ENCODE measurements at regions not wholly inside any gene's neighbourhood (a gene's known extent, or its start where the extent isn't known, plus 50 kb on each side); places are given as distances from the start of the nearest gene placed in this dataset.

DNA sequence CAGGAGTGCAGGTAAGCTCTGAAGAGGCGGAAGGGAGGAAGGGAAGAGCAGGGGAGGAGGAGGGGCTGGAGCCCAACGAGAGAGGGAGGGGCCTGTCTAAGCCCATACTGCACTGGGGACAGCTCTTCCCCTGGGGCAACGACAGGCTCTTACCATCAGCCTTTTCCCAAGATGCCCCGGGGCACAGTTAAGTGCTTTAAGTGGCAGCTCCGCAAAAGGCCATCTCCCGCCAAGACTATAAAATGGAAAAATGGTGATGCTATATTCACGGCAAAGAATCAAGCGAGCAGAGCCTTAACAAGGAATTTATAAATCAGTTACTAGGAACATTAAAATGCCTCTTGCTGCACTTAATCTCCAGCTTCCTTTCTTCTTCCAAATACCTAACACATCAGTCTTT lies 110.2 kb upstream of the NLRP1 start:
- peak; percentile 35 for DNase-seq (ENCODE audit: low read depth)

- no peak for DNase-seq (ENCODE audit: low read depth)
Measured at GRCh38 chr17:5695480-5695879, 111.2 kb upstream of the NLRP1 start.

- DNase-seq (ENCODE audit: low read depth): no peak
Measured at GRCh38 chr17:5698959-5699358, 114.7 kb upstream of the NLRP1 start.

- no peak for DNase-seq (ENCODE audit: low read depth)
Measured at GRCh38 chr17:5699814-5700213, 115.5 kb upstream of the NLRP1 start.

DNA sequence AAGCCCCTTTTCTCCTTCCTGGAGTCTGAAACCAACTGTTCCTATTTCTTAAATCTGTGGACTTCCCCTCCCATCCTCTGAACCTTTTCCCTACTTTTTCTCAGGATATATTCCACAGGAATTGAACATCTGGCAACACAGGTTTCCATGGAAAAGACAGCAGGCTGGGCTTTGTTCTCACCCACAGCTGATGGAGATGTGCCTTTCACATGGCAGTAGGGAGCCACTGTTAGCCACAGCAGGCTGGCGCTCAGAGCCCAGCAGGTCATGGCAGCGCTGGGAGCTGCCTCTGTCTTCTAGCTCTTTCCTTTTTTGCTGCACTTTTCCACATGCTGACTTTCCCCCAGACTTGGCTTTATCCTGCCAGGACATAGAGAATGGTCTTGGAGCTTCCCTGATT lies 116.4 kb upstream of the NLRP1 start:
- DNase-seq (ENCODE audit: low read depth): no peak

DNA sequence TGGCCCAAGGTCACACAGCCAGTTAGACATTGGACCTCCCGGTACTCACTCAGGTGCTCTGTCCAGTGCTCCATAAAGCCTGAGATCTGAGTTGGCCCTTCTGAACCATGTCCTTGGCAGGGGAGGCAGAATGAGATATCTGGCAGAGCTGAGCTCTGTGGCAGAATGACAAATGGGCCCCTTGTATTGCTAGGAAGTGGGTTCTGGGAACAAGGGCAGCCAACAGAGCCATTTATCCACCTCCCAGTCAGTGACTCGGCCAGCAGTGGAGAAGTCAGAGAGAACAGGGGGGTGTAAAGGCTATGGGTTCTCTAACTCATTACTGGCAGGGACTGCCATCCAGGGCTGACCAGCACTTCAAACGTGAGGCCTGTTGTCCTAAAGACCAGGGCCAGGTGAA lies 117.1 kb upstream of the NLRP1 start:
- DNase-seq (ENCODE audit: low read depth): no peak

- no peak for DNase-seq (ENCODE audit: low read depth)
Measured at GRCh38 chr17:5702951-5703510, 118.7 kb upstream of the NLRP1 start.

DNA sequence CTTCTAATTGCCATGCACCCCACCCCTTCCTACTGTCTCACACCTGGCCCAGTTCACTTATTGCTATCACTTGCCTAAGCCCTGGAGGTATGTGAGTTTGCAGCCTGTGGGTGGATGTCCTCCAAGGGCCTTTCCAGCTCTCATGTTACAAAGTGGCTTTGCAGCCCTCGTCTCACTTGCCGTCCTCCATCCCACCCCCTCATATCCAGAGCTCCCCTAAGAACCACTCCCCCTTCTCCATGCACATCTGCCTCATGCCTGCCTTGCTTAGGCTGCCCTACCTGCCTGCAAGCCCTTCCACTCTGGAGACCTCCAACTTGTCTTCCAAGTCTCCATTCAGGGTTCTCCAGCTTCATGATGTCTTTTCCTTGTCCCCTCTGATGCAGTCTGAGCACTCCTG lies 119.4 kb upstream of the NLRP1 start:
- DNase-seq (ENCODE audit: low read depth): no peak

DNA sequence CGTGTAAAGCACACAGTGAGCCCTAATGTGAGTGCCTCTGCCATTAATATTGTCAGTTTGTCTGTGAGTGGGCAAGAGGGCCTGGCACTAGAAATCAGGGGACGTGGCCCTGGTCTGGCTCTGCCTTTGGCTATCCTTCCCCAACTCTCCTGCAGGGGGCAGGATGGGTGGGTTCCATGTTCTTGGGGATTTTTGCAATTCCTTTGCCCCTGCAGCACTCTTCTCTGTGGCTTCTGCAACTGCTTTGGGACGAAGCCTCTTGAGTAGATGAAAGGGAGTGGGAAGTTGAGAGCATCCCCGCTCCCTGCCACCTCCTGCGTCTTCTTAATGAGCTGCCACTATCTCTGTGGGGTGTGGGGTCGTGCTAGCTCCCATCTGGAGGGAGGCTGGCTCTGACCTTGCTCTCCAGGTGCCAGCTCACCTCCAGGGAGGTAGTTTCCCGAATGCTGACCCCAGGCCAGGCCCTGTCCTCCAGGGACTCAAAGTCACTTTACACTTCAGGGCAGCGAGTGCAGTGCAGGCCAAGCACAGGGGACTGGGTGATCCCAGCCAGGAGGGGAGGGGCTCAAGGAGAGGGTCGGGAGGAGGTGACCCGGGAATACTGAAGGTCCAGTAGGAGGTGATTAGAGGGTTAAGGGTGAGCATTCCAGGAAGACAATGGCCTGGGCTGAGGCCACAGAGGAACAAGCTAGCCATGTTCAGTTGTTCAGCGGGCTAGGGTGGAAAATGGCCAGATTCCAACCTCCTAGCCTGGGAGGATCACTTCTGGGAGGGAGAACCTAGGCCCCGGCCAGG lies 121.0 kb upstream of the NLRP1 start:
- peak; percentile 44 for DNase-seq (ENCODE audit: low read depth)

DNA sequence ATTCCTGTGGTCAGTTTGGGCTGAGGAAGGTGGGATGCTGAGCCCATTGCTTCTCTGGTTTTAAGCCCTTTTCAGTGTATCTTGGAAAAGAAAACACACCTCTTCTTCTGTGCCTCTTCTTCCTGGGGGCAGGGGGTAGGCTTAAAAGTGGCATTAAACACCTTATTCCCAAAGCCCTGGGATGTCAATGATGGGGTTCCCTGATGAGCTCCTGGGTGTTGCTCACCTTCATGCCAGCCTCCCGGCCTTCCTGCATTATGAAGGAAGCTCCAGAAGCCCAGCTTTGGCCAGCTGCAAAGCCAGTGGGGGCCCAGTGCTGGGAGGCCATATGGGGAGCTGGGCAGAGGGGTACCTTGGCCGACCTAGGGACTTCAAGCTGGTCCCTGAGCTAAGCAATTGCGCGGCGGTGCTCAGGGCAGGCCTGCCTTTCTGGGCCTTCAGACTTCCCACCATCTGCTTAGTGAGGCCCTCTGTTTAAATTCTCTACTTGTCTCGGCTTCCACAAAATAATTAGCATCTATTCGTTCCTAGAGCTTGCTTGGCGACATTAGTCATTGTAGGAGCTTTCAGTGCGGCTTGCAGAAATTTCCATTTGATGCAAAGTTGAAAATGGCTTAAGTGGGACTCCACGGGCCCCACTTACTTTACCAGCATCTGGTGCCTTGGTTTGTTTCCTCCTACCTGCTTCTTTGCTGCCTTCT lies 121.7 kb upstream of the NLRP1 start:
- no peak for DNase-seq (ENCODE audit: low read depth)

DNA sequence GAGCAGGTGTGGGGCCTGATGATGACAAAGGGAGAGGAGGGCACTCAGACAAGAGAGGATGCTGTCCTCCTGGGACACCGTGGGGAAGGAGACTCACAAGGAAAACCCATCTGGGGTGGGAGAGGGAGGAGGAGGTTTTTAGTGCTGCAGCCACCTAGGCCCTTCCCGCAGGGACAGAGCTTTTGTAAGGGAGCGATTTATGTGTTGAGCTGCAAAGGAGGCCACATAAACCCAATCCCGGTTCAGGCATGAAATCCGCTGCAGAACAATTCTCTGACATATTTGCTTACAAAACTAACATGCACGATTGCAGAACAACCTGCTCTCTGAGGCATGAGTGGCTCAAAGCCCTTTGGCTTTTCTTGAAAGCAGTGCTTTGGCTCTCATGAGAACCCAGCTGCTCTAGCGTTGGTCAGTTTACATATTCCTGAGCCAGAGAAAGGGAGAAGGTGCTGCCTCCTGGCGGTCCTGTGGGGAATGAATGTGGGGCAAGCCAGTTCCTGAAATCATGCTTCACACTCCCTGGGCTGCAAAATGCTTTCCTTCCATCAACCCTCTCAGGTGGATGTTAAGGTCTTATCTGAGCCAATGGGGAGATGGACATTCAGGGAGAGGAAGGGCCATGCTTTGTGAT lies 122.4 kb upstream of the NLRP1 start:
- DNase-seq (ENCODE audit: low read depth): peak; percentile 68

DNA sequence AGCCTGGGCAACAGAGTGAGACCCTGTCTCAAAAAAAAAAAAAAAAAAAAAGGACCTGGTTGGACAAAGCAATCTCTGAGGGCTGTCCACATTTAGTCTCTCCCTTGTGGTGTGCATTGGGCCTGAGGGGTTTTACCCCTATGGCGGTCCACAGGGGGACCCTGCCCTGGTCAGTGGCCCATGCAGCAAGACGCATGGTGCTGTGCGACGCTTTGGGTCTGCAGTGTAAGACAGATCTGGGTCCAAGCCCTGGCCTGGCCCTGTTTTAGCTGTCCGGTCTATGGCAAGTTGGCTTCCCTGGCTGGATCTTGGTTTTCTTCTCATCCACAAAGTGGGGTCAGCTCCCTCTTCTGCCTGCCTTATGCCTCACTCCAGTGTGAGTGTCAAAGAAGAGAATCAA lies 123.2 kb upstream of the NLRP1 start:
- DNase-seq (ENCODE audit: low read depth): no peak

DNA sequence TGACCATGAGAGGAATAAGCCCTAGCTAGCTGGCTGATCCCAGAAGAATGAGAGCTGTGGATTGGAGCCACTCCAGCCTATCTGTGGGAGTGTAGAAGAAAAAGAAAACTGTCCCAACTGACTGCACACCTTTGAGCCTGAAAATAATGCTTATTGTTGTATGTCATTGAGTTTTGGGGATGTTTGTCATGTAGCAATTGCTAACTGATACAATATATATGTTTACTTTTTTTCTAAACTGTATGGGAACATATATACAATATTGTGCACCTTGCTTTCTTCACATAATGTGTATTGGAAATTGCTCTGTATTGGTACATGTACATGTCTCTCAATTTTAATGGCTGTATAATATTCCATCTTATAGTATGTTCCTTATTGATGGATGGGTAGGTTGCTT lies 124.0 kb upstream of the NLRP1 start:
- no peak for DNase-seq (ENCODE audit: low read depth)

- no peak for DNase-seq (ENCODE audit: low read depth)
Measured at GRCh38 chr17:5711344-5711743, 127.0 kb upstream of the NLRP1 start.

DNA sequence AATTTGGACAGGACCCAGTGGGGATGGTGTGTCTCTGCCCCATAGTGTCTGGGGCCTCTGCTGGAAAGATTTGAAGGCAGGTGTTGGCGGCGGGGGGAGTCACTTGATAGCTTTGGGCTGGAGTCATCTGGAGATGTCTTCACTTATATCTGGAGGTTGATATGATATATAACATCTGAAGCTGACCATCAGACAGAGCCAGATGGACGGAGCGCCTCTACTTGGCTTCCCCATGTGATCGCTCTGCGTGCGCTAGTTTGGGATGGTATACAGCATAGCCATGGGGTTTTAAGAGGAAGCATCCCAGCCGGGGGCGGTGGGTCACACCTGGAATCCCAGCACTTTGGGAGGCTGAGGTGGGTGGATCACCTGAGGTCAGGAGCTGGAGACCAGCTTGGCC lies 130.7 kb upstream of the NLRP1 start:
- DNase-seq (ENCODE audit: low read depth): no peak

DNA sequence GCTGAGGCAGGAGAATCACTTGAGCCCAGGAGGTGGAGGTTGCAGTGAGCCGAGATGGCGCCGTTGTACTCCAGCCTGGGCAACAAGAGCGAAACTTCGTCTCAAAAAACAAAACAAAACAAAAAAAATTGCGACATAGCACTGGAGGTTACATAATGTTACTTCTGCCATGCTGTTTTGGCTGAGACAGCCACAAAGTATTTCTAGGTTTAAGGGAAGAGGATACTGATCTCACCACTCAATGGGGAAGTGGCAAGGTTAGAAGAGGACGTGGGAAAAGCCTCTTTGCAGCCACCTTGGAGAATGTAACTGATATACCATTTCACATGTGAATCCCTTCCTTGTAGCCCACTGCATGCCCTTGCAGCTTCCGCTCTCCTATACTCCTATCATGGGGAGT lies 131.2 kb upstream of the NLRP1 start:
- peak; percentile 48 for DNase-seq (ENCODE audit: low read depth)

GRCh38 chr17:5718726-5719125 lies 134.4 kb upstream of the NLRP1 start:
- DNase-seq (ENCODE audit: low read depth): no peak

GRCh38 chr17:5719976-5720375 lies 135.7 kb upstream of the NLRP1 start:
- peak; percentile 59 for DNase-seq (ENCODE audit: low read depth)

- DNase-seq (ENCODE audit: low read depth): no peak
Measured at GRCh38 chr17:5730373-5730772, 146.1 kb upstream of the NLRP1 start.

DNA sequence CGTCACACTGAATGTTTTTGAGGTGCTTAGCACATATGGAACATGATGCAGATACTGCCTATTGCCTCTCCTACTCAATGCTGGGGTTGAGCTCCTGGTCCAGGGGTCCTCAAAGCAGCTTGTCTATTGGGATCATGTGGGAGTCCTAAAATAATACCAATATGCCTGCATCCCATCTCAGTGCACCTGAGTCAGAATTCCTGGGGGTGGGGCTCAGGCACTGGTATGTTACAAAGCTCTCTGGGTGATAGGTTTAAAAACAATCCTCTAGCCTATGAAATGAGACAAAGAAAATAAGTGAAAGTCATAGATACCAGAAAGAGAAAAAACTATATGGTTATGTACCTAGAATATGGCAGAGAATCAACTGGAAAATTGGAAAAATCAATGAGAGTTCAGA lies 156.6 kb upstream of the NLRP1 start:
- DNase-seq (ENCODE audit: low read depth): no peak

DNA sequence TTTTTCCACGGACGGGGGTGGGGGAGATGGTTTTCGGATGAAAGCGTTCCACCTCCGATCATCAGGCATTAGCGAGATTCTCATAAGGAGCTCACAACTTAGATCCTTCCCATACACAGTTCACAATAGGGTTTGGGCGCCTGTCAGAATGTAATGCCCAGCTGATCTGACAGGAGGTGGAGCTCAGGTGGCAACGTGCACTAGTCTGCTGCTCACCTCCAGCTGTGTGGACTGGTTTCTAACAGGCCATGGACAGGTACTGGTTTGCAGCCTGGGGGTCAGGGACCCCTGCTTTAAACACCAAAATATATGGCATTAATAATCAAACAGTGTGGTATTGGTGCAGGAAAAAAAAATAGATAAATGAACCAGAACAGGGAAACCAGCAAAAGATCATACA lies 157.5 kb upstream of the NLRP1 start:
- DNase-seq (ENCODE audit: low read depth): no peak

- DNase-seq (ENCODE audit: low read depth): no peak
Measured at GRCh38 chr17:5745111-5745813, 161.0 kb upstream of the NLRP1 start.
